Vagina (tissue), 2 donors: ENCODE measurements at regions not wholly inside any gene's neighbourhood (a gene's known extent, or its start where the extent isn't known, plus 50 kb on each side); places are given as distances from the start of the nearest gene placed in this dataset.

Source experiments
- DNase-seq, 2 donors: peaks; one replicate each; pipeline ENCODE4 v3.0.0-alpha.2; 2017; ENCODE audit errors: extremely low spot score in 2 of 2
- H3K27ac ChIP-seq: fragments of 200-600 bp; sonication (generic); one replicate; pipeline ENCODE4 v1.5.1; 2019
- H3K27me3 ChIP-seq: fragments of 200-600 bp; sonication (generic); one replicate; pipeline ENCODE4 v1.5.1; 2019
- H3K36me3 ChIP-seq, 2 donors: fragments of 200-600 bp; sonication (generic); one replicate each; pipeline ENCODE4 v1.5.1; 2017 to 2019
- H3K4me1 ChIP-seq: fragments of 200-600 bp; sonication (generic); one replicate; pipeline ENCODE4 v1.5.1; 2019
- H3K4me3 ChIP-seq, 2 donors: fragments of 200-600 bp; sonication (generic); 1 replicate in 1 of 2; 2 replicates in 1 of 2; pipeline ENCODE4 v1.5.1; 2016 to 2019
- H3K9me3 ChIP-seq: fragments of 200-600 bp; sonication (generic); one replicate; pipeline ENCODE4 v1.5.1; 2019
- POLR2A ChIP-seq, 2 donors: fragments of 450-650 bp; IDR thresholded peaks; one replicate each; pipeline ENCODE4 v1.6.1; 2017; ENCODE audit warnings: antibody characterized with exemption in 2 of 2, mild to moderate bottlenecking in 2 of 2, moderate library complexity in 2 of 2
- POLR2AphosphoS5 ChIP-seq, 2 donors: sonication (generic); formaldehyde crosslinking; IDR thresholded peaks; one replicate each; pipeline ENCODE4 v1.9.0; 2017; ENCODE audit warnings: antibody characterized with exemption in 2 of 2, mild to moderate bottlenecking in 2 of 2, low read depth in 1 of 2; ENCODE audit not compliant: insufficient read depth in 1 of 2
- intact Hi-C: fragments of 100-400 bp; cut with DNase I; formaldehyde crosslinking; loops from one replicate; pipeline ENCODE4 v1.15.1; 2023
- TF ChIP-seq, protein P1 (sequence below), 3 experiments: fragments of 450-650 bp in 2 of 3; fragments of 200-600 bp in 1 of 3; sonication (generic) in 1 of 3; IDR thresholded peaks; one replicate each; pipeline ENCODE4 v1.5.1; 2017 to 2019; ENCODE audit warnings: antibody characterized with exemption in 3 of 3, mild to moderate bottlenecking in 2 of 3, moderate library complexity in 2 of 3

DNA sequence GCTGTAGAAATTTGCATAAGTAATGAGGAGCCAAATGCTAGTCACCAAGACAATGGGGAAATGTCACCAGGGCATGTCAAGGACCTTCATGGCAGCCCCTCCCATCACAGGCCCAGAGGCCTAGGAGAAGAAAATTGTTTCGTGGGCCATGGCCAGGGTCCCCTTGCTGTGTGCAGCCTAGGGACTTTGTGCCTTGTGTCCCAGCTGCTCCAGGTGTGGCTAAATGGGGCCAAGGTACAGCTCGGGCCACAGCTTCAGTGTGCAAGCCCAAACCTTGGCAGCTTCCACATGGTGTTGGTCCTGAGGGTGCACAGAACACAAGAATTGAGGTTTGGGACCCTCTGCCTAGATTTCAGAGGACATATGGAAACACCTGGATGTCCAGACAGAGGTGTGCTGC lies 208.8 kb upstream of the TBC1D5 start:
- intact Hi-C loops: no loop called here
- Histone ChIP-seq H3K36me3 (no peaks in the 10 kb centered on the region), H3K4me1 (no peaks in the 10 kb centered on the region), H3K4me3 (no peak overlapping the region), H3K27ac (no peak overlapping the region), H3K27me3 (no peaks in the 10 kb centered on the region), H3K9me3 (no peaks in the 10 kb centered on the region)
- DNase-seq: no peak
- TF ChIP-seq POLR2AphosphoS5 (IDR thresholded peaks at IDR 0.05; ENCODE audit: insufficient read depth in 1 of 2, low read depth in 1 of 2) (no peak), POLR2A (IDR thresholded peaks at IDR 0.05) (no peak)
- TF ChIP-seq, protein P1, sequence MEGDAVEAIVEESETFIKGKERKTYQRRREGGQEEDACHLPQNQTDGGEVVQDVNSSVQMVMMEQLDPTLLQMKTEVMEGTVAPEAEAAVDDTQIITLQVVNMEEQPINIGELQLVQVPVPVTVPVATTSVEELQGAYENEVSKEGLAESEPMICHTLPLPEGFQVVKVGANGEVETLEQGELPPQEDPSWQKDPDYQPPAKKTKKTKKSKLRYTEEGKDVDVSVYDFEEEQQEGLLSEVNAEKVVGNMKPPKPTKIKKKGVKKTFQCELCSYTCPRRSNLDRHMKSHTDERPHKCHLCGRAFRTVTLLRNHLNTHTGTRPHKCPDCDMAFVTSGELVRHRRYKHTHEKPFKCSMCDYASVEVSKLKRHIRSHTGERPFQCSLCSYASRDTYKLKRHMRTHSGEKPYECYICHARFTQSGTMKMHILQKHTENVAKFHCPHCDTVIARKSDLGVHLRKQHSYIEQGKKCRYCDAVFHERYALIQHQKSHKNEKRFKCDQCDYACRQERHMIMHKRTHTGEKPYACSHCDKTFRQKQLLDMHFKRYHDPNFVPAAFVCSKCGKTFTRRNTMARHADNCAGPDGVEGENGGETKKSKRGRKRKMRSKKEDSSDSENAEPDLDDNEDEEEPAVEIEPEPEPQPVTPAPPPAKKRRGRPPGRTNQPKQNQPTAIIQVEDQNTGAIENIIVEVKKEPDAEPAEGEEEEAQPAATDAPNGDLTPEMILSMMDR (IDR thresholded peaks at IDR 0.05): no peak

DNA sequence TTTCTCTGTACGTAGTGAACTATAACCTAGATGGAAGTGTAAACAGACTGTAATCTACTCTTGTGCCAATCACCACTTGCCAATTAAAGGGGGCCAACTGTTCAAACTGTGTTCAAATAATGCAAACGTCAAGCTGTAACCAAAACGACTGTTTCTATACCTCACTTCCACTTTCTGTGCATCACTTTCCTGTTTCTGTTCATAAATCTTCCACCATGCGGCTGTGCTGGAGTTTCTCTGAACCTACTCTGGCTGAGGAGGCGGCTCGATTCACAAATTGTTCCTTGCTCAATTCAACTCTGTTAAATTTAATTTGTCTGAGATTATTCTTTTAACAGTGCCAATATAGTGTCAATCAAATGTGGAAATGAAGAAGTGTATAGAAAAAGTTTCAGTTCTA lies 206.7 kb upstream of the TBC1D5 start:
- H3K4me3 ChIP-seq: no peak overlapping the region
- H3K36me3 ChIP-seq: no peaks in the 10 kb centered on the region

DNA sequence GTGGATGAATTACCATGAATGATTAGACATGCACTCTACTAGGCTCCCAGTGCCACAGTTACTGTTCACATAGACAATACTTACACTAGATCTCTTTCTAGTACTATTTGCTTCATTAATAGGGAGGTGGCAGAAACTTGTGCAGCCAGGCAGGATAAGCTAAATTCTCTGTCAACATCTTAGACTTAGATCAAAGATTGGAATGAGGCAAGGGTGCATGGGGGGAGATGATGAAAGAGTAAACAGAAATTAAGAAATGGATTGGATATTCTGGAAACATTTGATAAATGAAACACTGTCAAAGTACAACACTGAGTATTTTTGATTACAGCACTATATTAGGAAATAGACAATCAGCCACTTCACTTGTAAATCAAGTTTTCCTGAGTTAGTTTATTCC lies 205.4 kb upstream of the TBC1D5 start:
- Histone ChIP-seq H3K9me3 (no peaks in the 10 kb centered on the region), H3K27me3 (no peaks in the 10 kb centered on the region), H3K27ac (no peak overlapping the region), H3K36me3 (no peaks in the 10 kb centered on the region), H3K4me1 (no peaks in the 10 kb centered on the region), H3K4me3 (no peak overlapping the region)
- DNase-seq: no peak
- TF ChIP-seq POLR2AphosphoS5 (IDR thresholded peaks at IDR 0.05; ENCODE audit: insufficient read depth in 1 of 2, low read depth in 1 of 2): no peak
- TF ChIP-seq, protein P1 (IDR thresholded peaks at IDR 0.05): no peak
- TF ChIP-seq POLR2A (IDR thresholded peaks at IDR 0.05): no peak
- intact Hi-C loops: no loop called here

More for the DNA sequence above, 206.7 kb upstream of the TBC1D5 start:
- Histone ChIP-seq H3K27me3 (no peaks in the 10 kb centered on the region), H3K27ac (no peak overlapping the region), H3K9me3 (no peaks in the 10 kb centered on the region), H3K4me1 (no peaks in the 10 kb centered on the region)
- no peak for DNase-seq
- no peak for TF ChIP-seq POLR2AphosphoS5 (IDR thresholded peaks at IDR 0.05; ENCODE audit: insufficient read depth in 1 of 2, low read depth in 1 of 2)
- TF ChIP-seq, protein P1 (IDR thresholded peaks at IDR 0.05): no peak
- no peak for TF ChIP-seq POLR2A (IDR thresholded peaks at IDR 0.05)
- intact Hi-C loops: no loop called here

DNA sequence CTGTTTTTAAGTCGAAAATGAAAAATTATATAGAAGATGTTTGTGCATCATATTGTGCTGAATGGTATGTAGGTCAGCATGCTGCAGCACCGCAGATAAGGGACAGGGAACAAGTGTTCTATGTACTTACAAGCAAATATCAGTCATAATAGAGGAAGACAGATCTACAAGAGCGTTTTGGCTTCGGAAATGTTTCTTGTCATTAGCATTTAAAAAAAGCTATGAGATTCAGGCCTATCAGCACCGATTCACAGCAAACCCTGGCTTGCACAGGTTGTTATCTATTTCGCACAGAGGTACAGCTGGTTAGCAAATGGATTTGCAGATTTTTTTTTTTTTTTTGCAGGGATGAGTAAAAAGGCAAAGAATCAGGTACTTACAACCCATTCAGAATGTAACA lies 204.2 kb upstream of the TBC1D5 start:
- no peaks in the 10 kb centered on the region for H3K27me3 ChIP-seq
- H3K4me1 ChIP-seq: no peaks in the 10 kb centered on the region
- H3K9me3 ChIP-seq: no peaks in the 10 kb centered on the region
- DNase-seq: no peak
- no peaks in the 10 kb centered on the region for H3K36me3 ChIP-seq
- no peak overlapping the region for H3K4me3 ChIP-seq
- intact Hi-C loops: no loop called here
- no peak overlapping the region for H3K27ac ChIP-seq
- TF ChIP-seq POLR2AphosphoS5 (IDR thresholded peaks at IDR 0.05; ENCODE audit: insufficient read depth in 1 of 2, low read depth in 1 of 2) (no peak), POLR2A (IDR thresholded peaks at IDR 0.05) (no peak)
- TF ChIP-seq, protein P1 (IDR thresholded peaks at IDR 0.05): no peak

DNA sequence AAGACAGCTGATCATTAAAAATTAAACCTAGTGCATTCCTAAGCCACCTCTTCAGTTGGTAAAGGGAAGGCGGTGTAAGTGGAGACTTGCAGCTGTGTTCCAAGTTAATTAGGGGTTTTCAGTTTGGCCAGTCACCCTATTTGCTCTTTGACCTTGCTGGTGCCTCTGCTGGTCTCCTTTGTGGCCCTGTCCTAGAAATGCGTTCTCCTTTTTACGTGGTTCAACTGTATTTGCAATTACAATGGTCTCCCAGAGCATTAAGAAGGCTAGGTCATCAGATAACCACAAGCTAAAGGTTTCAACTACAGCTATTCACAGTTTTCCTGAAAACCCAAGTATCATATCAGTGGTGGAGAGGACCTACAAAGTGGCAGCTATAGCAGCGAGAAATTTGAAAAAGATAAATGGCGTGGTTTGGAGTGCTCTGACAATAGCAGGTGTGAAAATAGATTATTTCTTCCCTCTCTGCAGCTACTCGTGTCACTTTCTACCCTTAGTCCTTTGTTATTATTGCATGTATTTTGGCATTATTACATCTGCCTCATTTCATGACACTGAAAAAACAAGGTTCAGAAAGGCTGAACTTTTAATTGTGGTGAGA lies 203.5 kb upstream of the TBC1D5 start:
- intact Hi-C loops: no loop called here
- H3K4me3 ChIP-seq: no peak overlapping the region
- no peak for DNase-seq
- no peaks in the 10 kb centered on the region for H3K9me3 ChIP-seq
- TF ChIP-seq POLR2AphosphoS5 (IDR thresholded peaks at IDR 0.05; ENCODE audit: insufficient read depth in 1 of 2, low read depth in 1 of 2) (no peak), POLR2A (IDR thresholded peaks at IDR 0.05) (no peak)
- TF ChIP-seq, protein P1 (IDR thresholded peaks at IDR 0.05): no peak
- H3K4me1 ChIP-seq: no peaks in the 10 kb centered on the region
- H3K27me3 ChIP-seq: no peaks in the 10 kb centered on the region
- no peak overlapping the region for H3K27ac ChIP-seq
- no peaks in the 10 kb centered on the region for H3K36me3 ChIP-seq
